Peyer's patch (tissue), 4 donors: ENCODE measurements at regions not wholly inside any gene's neighbourhood (a gene's known extent, or its start where the extent isn't known, plus 50 kb on each side); places are given as distances from the start of the nearest gene placed in this dataset.

Experiments
- DNase-seq, 3 donors: peaks; one replicate each; pipeline ENCODE4 v3.0.0-alpha.2; 2017 to 2019
- H3K27ac ChIP-seq, 4 donors: fragments of 200-600 bp; sonication (generic); one replicate each; pipeline ENCODE4 v1.5.1; 2016 to 2019
- H3K27me3 ChIP-seq, 2 donors: fragments of 200-600 bp; sonication (generic); one replicate each; pipeline ENCODE4 v1.5.1; 2019
- H3K36me3 ChIP-seq, 3 donors: fragments of 200-600 bp; sonication (generic); one replicate each; pipeline ENCODE4 v1.5.1; 2016 to 2019
- H3K4me1 ChIP-seq, 4 donors: fragments of 200-600 bp; sonication (generic); one replicate each; pipeline ENCODE4 v1.5.1; 2016 to 2019
- H3K4me3 ChIP-seq, 4 donors: fragments of 200-600 bp; sonication (generic); 1 replicate in 3 of 4; 2 replicates in 1 of 4; pipeline ENCODE4 v1.5.1; 2016 to 2019; ENCODE audit warnings: mild to moderate bottlenecking in 1 of 4
- H3K9me3 ChIP-seq, 4 donors: fragments of 200-600 bp; sonication (generic); one replicate each; pipeline ENCODE4 v1.5.1; 2016 to 2019; ENCODE audit warnings: mild to moderate bottlenecking in 1 of 4
- POLR2A ChIP-seq, 2 donors: fragments of 450-650 bp; IDR thresholded peaks; one replicate each; pipeline ENCODE4 v1.5.1; 2017; ENCODE audit warnings: antibody characterized with exemption in 2 of 2, mild to moderate bottlenecking in 2 of 2, moderate library complexity in 2 of 2
- TF ChIP-seq, protein P1 (sequence below), 6 experiments: fragments of 450-650 bp in 4 of 6; fragments of 200-600 bp in 2 of 6; sonication (generic) in 1 of 6; IDR thresholded peaks; one replicate each; pipeline ENCODE4 v1.5.1; 2017 to 2019; ENCODE audit warnings: antibody characterized with exemption in 6 of 6, mild to moderate bottlenecking in 3 of 6, moderate library complexity in 1 of 6

DNA sequence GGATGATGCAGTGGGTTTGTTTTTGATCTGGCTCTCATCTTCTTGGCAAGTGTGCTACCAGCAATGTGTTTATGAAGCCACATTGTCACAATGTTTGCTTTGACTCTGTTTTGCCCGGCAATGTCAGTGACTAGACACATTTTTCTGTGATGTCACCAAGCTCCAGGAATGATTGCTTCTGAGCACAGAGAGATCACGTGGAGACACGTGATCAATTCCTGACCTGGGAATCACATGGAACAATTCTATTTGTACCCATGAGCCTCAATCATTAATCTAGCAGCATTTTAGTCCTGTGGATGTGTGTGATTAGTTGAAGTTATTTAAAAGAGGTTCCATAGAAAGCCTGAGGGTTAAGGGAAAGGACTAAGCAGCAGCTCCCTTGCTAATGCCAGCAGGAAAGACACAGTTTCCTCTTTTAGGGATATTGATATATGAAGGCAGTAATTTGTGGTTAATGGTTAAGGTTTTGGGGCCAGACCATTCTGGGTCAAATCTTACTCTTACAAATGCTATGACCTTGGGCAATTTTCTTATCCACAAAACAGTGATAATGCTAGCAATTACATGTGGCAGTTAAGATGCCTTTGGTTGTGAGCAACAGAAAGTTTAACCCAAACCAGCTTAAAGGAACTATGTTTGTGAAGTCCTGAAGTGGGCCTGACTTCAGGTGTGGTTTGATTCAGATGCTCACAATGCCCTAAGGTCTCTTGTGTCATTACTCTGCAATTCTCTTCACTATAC lies 59.0 kb downstream of the FASLG start:
- TF ChIP-seq POLR2A (IDR thresholded peaks at IDR 0.05) = no peak
- TF ChIP-seq, protein P1, sequence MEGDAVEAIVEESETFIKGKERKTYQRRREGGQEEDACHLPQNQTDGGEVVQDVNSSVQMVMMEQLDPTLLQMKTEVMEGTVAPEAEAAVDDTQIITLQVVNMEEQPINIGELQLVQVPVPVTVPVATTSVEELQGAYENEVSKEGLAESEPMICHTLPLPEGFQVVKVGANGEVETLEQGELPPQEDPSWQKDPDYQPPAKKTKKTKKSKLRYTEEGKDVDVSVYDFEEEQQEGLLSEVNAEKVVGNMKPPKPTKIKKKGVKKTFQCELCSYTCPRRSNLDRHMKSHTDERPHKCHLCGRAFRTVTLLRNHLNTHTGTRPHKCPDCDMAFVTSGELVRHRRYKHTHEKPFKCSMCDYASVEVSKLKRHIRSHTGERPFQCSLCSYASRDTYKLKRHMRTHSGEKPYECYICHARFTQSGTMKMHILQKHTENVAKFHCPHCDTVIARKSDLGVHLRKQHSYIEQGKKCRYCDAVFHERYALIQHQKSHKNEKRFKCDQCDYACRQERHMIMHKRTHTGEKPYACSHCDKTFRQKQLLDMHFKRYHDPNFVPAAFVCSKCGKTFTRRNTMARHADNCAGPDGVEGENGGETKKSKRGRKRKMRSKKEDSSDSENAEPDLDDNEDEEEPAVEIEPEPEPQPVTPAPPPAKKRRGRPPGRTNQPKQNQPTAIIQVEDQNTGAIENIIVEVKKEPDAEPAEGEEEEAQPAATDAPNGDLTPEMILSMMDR (IDR thresholded peaks at IDR 0.05) = no peak
- H3K27ac ChIP-seq = no peak overlapping the region
- no peak for DNase-seq

DNA sequence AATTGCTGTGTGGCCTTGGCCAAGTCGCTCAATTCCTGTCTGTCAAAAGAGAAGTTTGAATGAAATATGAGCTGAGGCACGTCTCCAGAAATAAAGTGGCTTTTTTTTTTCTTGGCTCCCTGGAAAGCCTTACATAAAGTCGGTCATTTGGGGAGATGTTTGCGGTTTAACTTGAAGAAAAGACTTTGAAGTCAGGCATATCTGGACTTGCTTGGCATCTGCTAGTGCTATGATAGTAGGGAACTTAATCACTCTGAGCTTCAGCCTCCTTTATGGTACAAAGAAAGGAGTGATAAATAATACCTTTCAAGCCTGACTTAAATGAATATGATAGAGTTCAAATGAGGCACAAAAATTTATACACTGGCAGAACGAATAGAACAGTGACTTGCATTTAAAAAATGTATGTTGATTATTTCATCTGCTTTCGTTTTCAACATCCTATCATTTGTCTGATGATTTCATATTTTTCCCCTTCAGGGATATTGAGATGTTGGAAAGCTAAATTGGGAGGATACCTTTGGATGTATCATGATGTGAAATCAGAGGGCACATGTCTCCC lies 60.2 kb downstream of the FASLG start:
- no peak overlapping the region for H3K4me3 ChIP-seq
- no peaks in the 10 kb centered on the region for H3K9me3 ChIP-seq
- no peaks in the 10 kb centered on the region for H3K27me3 ChIP-seq
- no peak overlapping the region for H3K27ac ChIP-seq
- H3K36me3 ChIP-seq = no peaks in the 10 kb centered on the region
- H3K4me1 ChIP-seq = no peaks in the 10 kb centered on the region
- no peak for TF ChIP-seq POLR2A (IDR thresholded peaks at IDR 0.05)
- TF ChIP-seq, protein P1 (IDR thresholded peaks at IDR 0.05) = no peak
- no peak for DNase-seq

More for the DNA sequence above, 59.0 kb downstream of the FASLG start:
- H3K4me3 ChIP-seq = no peak overlapping the region
- H3K27me3 ChIP-seq = no peaks in the 10 kb centered on the region
- no peaks in the 10 kb centered on the region for H3K4me1 ChIP-seq
- no peaks in the 10 kb centered on the region for H3K9me3 ChIP-seq
- H3K36me3 ChIP-seq = no peaks in the 10 kb centered on the region

DNA sequence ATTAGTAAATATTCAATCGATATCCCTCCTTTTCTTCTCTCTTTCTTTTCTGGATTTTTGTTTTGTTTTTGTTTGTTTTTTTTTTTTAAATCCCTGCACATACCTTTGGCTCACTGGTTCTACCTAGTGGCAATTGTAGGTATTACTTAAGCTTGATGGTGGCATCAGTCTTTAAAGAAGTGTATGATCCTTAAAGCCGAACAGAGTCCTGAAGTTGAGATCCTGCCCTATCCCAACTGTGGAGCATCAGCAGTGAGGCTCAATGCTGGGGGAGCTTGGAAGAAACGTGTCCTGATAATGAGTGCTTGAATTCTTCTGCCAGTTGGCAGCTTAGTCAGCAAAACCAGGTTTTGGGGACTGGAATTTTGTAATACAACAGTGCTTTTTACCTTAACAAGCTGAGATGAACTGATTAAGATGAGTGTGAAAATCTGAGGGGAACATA lies 60.8 kb downstream of the FASLG start:
- Histone ChIP-seq H3K4me1 (no peaks in the 10 kb centered on the region), H3K36me3 (no peaks in the 10 kb centered on the region), H3K27ac (no peak overlapping the region), H3K27me3 (no peaks in the 10 kb centered on the region), H3K4me3 (no peak overlapping the region), H3K9me3 (no peaks in the 10 kb centered on the region)
- TF ChIP-seq POLR2A (IDR thresholded peaks at IDR 0.05) = no peak
- TF ChIP-seq, protein P1 (IDR thresholded peaks at IDR 0.05) = peak; percentile 66 to 80 (median 79)
- no peak for DNase-seq

DNA sequence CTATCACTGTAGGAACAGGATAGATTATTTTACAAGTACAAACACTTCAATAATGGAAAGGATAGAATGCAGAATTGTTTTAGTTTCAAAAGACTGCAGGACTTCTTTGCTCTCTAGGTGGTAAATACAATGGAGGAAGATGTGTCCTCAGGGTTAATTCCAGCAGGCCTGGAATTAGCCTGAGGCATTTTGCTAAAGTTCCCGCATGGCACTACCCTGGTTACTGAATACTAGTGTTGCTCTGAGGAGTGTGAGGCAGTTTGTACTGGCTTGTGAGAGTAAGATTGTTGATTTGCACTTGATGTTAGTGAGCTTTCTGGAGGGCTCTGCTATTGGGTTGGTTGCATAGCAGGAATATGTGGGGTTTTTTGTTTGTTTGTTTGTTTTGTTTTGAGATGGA lies 61.4 kb downstream of the FASLG start:
- H3K36me3 ChIP-seq = no peaks in the 10 kb centered on the region
- no peak overlapping the region for H3K4me3 ChIP-seq
- H3K27ac ChIP-seq = no peak overlapping the region
- H3K9me3 ChIP-seq = no peaks in the 10 kb centered on the region
- H3K27me3 ChIP-seq = no peaks in the 10 kb centered on the region
- DNase-seq = no peak
- no peak for TF ChIP-seq POLR2A (IDR thresholded peaks at IDR 0.05)
- TF ChIP-seq, protein P1 (IDR thresholded peaks at IDR 0.05) = no peak
- no peaks in the 10 kb centered on the region for H3K4me1 ChIP-seq

DNA sequence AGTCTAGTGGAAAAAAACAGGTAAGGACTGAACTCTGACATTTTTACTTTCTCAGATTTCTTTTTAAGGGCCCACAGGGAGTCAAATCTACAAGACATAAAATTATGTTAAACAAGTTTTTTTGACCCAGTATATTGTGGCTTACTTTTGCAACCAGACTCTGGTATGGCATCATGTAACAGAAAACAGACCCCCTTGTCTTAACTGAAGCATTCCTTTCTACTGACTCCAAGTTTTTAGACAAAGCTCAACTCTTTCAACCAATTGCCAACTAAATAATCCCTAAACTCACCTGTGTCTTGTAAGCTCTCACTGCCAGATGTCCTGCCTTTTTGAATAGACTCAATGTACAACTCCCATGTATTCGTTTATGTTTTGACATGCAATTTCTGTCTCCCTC lies 64.3 kb downstream of the FASLG start:
- no peaks in the 10 kb centered on the region for H3K36me3 ChIP-seq
- H3K27me3 ChIP-seq = no peaks in the 10 kb centered on the region
- no peak for TF ChIP-seq POLR2A (IDR thresholded peaks at IDR 0.05)
- TF ChIP-seq, protein P1 (IDR thresholded peaks at IDR 0.05) = no peak
- no peak overlapping the region for H3K27ac ChIP-seq
- DNase-seq = no peak
- H3K9me3 ChIP-seq = no peaks in the 10 kb centered on the region
- H3K4me3 ChIP-seq = no peak overlapping the region
- no peaks in the 10 kb centered on the region for H3K4me1 ChIP-seq
